Suprapubic skin (tissue), 4 donors: ENCODE measurements at regions not wholly inside any gene's neighbourhood (a gene's known extent, or its start where the extent isn't known, plus 50 kb on each side); places are given as distances from the start of the nearest gene placed in this dataset.

ENCODE experiments used
- DNase-seq, 2 donors: peaks; one replicate each; pipeline ENCODE4 v3.0.0-alpha.2; 2019; ENCODE audit warnings: low spot score in 2 of 2
- H3K27ac ChIP-seq: fragments of 200-600 bp; sonication (generic); one replicate; pipeline ENCODE4 v1.5.1; 2019
- H3K27me3 ChIP-seq: fragments of 200-600 bp; sonication (generic); one replicate; pipeline ENCODE4 v1.5.1; 2019
- H3K36me3 ChIP-seq: fragments of 200-600 bp; sonication (generic); one replicate; pipeline ENCODE4 v1.5.1; 2019
- H3K4me1 ChIP-seq: fragments of 200-600 bp; sonication (generic); one replicate; pipeline ENCODE4 v1.5.1; 2019
- H3K4me3 ChIP-seq: fragments of 200-600 bp; sonication (generic); one replicate; pipeline ENCODE4 v1.5.1; 2019; ENCODE audit warnings: mild to moderate bottlenecking
- H3K9me3 ChIP-seq: fragments of 200-600 bp; sonication (generic); one replicate; pipeline ENCODE4 v1.5.1; 2019
- EP300 ChIP-seq: sonication (generic); formaldehyde crosslinking; IDR thresholded peaks from one replicate; pipeline ENCODE4 v1.6.1; 2017; ENCODE audit warnings: antibody characterized with exemption
- POLR2A ChIP-seq, 2 donors: fragments of 450-650 bp; IDR thresholded peaks; one replicate each; pipeline ENCODE4 v1.6.1; 2017; ENCODE audit warnings: antibody characterized with exemption in 2 of 2, mild to moderate bottlenecking in 2 of 2, moderate library complexity in 2 of 2
- POLR2AphosphoS5 ChIP-seq, 3 donors: sonication (generic); formaldehyde crosslinking; IDR thresholded peaks; one replicate each; pipeline ENCODE4 v1.6.1; 2017; ENCODE audit warnings: antibody characterized with exemption in 3 of 3
- WGBS: methylation state at CpG from one replicate; pipeline ENCODE4 v1.1.5; 2018; 5-methylcytosine and 5-hydroxymethylcytosine counted together
- TF ChIP-seq, protein P1 (sequence below), 2 donors: fragments of 200-600 bp in 1 of 2; fragments of 450-650 bp in 1 of 2; sonication (generic) in 1 of 2; IDR thresholded peaks; one replicate each; pipeline ENCODE4 v1.5.1; 2016 to 2019; ENCODE audit warnings: antibody characterized with exemption in 2 of 2, mild to moderate bottlenecking in 1 of 2, moderate library complexity in 1 of 2

DNA sequence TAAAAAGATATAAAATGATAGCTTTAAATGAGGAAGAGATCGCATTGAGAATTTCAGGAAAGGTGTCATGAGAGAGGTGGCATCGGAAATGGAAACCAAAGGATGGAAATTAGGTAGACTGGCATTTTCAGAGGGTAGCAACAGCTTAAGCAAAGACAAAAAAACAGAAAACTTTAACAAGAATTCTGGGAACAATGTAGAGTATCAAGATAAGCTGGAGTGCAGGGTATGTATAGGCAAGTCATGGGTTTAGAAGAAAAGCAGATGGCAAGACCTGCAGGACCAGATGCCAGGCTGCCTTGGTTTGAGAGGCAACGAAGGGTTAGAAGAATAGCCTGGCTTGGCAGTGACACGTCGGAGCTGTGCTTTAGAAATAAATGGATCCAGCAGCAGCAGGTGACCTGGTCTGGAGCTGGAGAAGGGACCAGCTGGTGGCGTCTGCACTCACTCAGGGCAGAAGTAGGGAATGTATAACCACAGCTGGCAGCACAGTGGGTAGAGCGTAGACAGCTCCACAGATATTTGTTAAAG is 149.4 kb upstream of the TIAM1 start:
- Histone ChIP-seq H3K36me3 (no peaks in the 10 kb centered on the region), H3K4me3 (no peak overlapping the region), H3K4me1 (no peaks in the 10 kb centered on the region), H3K27ac (no peak overlapping the region), H3K9me3 (no peaks in the 10 kb centered on the region), H3K27me3 (no peaks in the 10 kb centered on the region)
- WGBS = 74% methylated on average over 7 of the region's 7 CpGs
- TF ChIP-seq POLR2A (IDR thresholded peaks at IDR 0.05) (no peak), POLR2AphosphoS5 (IDR thresholded peaks at IDR 0.05) (no peak), EP300 (no peak)
- TF ChIP-seq, protein P1, sequence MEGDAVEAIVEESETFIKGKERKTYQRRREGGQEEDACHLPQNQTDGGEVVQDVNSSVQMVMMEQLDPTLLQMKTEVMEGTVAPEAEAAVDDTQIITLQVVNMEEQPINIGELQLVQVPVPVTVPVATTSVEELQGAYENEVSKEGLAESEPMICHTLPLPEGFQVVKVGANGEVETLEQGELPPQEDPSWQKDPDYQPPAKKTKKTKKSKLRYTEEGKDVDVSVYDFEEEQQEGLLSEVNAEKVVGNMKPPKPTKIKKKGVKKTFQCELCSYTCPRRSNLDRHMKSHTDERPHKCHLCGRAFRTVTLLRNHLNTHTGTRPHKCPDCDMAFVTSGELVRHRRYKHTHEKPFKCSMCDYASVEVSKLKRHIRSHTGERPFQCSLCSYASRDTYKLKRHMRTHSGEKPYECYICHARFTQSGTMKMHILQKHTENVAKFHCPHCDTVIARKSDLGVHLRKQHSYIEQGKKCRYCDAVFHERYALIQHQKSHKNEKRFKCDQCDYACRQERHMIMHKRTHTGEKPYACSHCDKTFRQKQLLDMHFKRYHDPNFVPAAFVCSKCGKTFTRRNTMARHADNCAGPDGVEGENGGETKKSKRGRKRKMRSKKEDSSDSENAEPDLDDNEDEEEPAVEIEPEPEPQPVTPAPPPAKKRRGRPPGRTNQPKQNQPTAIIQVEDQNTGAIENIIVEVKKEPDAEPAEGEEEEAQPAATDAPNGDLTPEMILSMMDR (IDR thresholded peaks at IDR 0.05) = no peak
- no peak for DNase-seq

DNA sequence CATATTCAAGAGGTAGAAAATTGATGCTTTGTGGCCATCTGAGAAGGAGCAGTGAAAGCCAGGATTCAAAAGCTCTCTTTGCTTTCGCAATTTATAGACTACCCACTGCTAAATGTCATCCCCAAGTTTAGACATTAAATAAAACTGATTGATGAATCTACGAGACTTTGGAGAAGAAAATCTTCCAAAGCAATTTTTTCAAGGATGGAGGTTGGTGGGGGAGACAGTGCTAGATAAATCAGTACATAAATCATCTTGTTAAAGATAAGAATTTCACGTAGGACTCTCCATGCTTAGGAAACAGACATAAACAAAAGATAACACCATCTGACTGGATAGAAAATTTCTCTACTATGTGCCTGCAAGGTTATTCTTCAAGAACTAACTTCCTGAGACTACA is 147.6 kb upstream of the TIAM1 start:
- no peaks in the 10 kb centered on the region for H3K4me1 ChIP-seq
- no peak for TF ChIP-seq EP300
- TF ChIP-seq, protein P1 (IDR thresholded peaks at IDR 0.05) = no peak
- TF ChIP-seq POLR2AphosphoS5 (IDR thresholded peaks at IDR 0.05) = no peak
- TF ChIP-seq POLR2A (IDR thresholded peaks at IDR 0.05) = no peak
- no peaks in the 10 kb centered on the region for H3K27me3 ChIP-seq
- DNase-seq = no peak
- WGBS = 74% methylated on average over 3 of the region's 3 CpGs
- no peaks in the 10 kb centered on the region for H3K9me3 ChIP-seq
- no peak overlapping the region for H3K27ac ChIP-seq
- no peak overlapping the region for H3K4me3 ChIP-seq
- H3K36me3 ChIP-seq = no peaks in the 10 kb centered on the region

DNA sequence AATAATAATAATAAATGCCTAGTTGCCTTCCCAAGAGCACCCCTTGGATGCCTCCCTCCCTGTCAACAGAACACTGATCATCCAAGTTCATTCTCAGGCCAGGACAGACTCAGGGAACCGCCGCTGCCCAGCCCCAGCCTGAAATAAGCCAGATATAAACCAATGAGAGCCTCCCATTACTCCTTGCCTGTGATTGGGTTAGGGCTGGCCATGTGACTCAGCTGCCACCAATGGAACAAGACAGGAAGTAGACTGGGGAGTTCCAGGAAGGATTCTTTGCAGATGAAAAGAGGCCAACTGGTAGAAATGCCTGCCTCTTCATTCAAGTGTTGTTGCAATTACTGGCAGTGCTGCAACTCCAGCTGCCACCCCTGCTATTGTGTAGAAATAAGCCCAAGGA is 146.4 kb upstream of the TIAM1 start:
- Histone ChIP-seq H3K4me3 (no peak overlapping the region), H3K27me3 (no peaks in the 10 kb centered on the region), H3K36me3 (no peaks in the 10 kb centered on the region), H3K9me3 (no peaks in the 10 kb centered on the region), H3K4me1 (no peaks in the 10 kb centered on the region), H3K27ac (no peak overlapping the region)
- WGBS = 97% methylated on average over 2 of the region's 2 CpGs
- DNase-seq = no peak
- TF ChIP-seq, protein P1 (IDR thresholded peaks at IDR 0.05) = no peak
- TF ChIP-seq POLR2AphosphoS5 (IDR thresholded peaks at IDR 0.05) (no peak), POLR2A (IDR thresholded peaks at IDR 0.05) (no peak), EP300 (no peak)

DNA sequence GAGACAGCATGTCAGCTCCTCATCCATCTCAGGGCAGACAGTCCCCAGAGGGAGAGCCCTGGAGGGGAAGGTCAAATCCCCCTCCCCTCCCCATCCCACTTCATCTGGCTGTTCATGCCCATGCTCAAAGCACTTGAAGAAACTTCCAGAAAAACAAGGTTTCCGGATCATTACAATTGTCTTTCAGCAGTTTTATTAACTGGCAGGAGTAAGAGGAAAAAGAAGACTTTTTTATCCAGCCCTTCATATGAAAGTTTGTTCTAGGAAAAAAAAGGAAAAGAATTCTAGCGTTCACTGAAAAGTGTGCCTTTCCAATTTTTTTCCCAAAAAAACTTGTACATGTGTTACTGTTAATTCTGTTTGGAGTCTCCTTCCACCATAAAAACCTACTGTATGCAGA is 145.7 kb upstream of the TIAM1 start:
- no peaks in the 10 kb centered on the region for H3K4me1 ChIP-seq
- H3K36me3 ChIP-seq = no peaks in the 10 kb centered on the region
- H3K27ac ChIP-seq = no peak overlapping the region
- H3K9me3 ChIP-seq = peaks cover 4% of the 10 kb centered on the region
- 64% methylated on average over 2 of the region's 2 CpGs for WGBS
- no peak for DNase-seq
- TF ChIP-seq POLR2AphosphoS5 (IDR thresholded peaks at IDR 0.05) (no peak), EP300 (no peak)
- H3K27me3 ChIP-seq = no peaks in the 10 kb centered on the region
- H3K4me3 ChIP-seq = no peak overlapping the region

DNA sequence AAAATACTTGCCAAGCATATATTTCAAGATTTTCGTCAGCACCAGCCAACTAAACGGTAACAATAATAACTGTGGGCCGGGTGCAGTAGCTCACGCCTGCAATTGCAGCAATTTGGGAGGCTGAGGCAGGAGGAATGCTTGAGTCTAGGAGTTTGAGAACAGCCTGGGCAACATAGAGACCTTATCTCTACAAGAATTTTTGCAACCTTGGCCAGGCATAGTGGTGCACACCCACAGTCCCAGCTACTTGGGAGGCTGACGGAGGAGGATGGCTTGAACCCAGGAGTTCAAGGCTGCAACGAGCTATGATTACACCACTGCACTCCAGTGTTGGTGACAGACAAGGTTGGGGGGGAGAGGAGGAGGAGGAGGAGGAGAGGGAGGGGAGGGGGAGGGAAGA is 145.0 kb upstream of the TIAM1 start:
- no peak for DNase-seq
- 60% methylated on average over 6 of the region's 6 CpGs for WGBS
- Histone ChIP-seq H3K27ac (no peak overlapping the region), H3K4me3 (no peak overlapping the region), H3K4me1 (no peaks in the 10 kb centered on the region), H3K36me3 (no peaks in the 10 kb centered on the region), H3K27me3 (no peaks in the 10 kb centered on the region), H3K9me3 (peaks cover 9% of the 10 kb centered on the region)
- TF ChIP-seq POLR2AphosphoS5 (IDR thresholded peaks at IDR 0.05) (no peak), POLR2A (IDR thresholded peaks at IDR 0.05) (no peak), EP300 (no peak)
- TF ChIP-seq, protein P1 (IDR thresholded peaks at IDR 0.05) = no peak

DNA sequence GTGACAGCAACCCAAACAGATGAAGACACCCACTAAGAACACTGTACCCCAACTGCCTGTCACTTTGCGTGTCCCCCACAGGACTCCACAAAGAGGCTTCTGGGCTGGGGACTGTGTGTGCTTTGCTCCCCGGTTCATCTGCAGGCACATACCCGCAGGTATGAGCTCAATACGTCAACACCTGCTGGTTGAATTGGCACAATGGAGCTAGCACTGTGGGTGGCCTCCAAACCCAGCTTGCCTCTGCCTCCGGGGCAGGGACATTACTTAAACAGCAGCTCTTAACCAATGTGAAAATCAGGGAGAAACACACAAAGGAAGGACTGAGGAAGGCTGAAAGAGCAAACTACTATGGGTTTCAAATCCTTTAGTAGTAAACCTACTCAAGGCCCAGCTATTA is 140.2 kb upstream of the TIAM1 start:
- TF ChIP-seq EP300 (no peak), POLR2A (IDR thresholded peaks at IDR 0.05) (no peak), POLR2AphosphoS5 (IDR thresholded peaks at IDR 0.05) (no peak)
- TF ChIP-seq, protein P1 (IDR thresholded peaks at IDR 0.05) = no peak
- 62% methylated on average over 5 of the region's 5 CpGs for WGBS

More for the DNA sequence above, 140.2 kb upstream of the TIAM1 start:
- no peaks in the 10 kb centered on the region for H3K4me1 ChIP-seq
- no peaks in the 10 kb centered on the region for H3K36me3 ChIP-seq
- H3K9me3 ChIP-seq = peaks cover 9% of the 10 kb centered on the region
- H3K27me3 ChIP-seq = no peaks in the 10 kb centered on the region
- DNase-seq = no peak
- no peak overlapping the region for H3K27ac ChIP-seq
- H3K4me3 ChIP-seq = no peak overlapping the region
